Ramos (cell line): ENCODE measurements at regions not wholly inside any gene's neighbourhood (a gene's known extent, or its start where the extent isn't known, plus 50 kb on each side); places are given as distances from the start of the nearest gene placed in this dataset.

Experiments used
- in situ Hi-C: fragments of 300-500 bp; cut with MboI; formaldehyde crosslinking; loops from one replicate; pipeline ENCODE4 v1.14.3; 2022; ENCODE audit warnings: low sequenced_read_pairs; ENCODE audit not compliant: unreplicated experiment

GRCh38 chr19:30695171-30695875 lies 323.1 kb downstream of the ZNF536 start:
- in situ Hi-C loops = loop anchor here (25.0 kb wide), 1 partner anchor 1542 kb away; no protein-coding TSS in a partner anchor

- in situ Hi-C loops = loop anchor here (25.0 kb wide), 1 partner anchor 1543 kb away; no protein-coding TSS in a partner anchor
Observed at GRCh38 chr19:30694156-30694755, 322.1 kb downstream of the ZNF536 start.

DNA sequence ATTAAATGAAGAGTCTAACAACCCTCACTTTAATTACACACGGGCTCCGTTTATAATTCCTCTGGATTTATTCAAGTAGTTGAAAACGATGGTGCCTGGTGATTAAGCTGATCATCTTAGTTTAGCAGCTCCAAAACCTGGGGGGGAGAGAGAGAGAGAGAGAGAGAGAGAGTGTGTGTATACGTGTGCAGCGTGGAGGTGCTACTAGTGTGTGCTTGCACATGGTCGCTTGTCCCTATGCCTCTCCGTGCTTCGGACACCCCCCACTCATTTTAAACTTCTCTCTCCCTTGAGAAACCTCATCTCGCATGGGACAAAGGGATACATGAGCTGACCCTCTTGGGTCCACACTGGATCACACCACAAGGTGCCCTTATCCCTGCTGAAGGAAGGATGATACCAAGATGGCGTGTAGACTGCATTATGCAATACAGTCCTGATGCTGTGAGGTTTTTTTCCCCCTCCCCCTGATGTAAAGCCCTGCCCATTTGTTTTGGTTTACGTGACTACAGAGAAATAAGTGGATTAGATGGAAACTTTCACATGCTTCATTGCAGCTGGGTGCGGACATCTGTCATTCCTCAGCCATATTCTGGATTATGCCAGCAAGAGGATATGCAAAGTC lies 320.8 kb downstream of the ZNF536 start:
- in situ Hi-C loops = loop anchor here (25.0 kb wide), 1 partner anchor 1544 kb away; no protein-coding TSS in a partner anchor

DNA sequence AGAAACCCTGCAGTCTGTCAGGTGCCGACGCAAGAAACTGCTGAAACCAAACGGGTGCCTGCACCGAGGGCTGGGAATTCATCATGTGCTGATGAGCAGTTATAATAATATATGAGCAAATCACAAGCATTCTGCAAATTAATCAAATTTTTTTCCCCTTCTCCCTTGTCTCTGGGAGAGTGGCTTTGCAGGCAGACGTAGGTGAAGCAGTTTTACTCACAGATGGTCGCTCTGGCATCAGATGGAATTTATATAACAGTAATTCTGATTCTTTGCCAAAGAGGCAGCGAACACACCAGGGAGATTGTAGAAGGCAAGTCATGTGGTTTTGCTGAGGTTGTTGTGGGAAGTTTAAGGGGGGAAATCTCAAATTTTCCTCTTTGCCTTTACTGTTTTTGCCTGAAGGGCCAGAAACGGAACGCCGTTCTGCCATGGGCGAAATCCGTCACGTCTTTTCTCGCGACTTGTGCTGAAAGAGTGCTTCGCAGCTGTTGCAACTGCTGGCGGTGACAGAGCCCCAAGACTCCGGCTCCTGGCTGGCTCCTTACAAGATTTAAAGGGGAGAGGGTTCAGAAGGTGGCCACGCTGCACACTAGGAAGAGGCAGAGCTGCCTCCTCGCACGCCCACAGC lies 320.1 kb downstream of the ZNF536 start:
- in situ Hi-C loops = loop anchor here (25.0 kb wide), 1 partner anchor 1545 kb away; no protein-coding TSS in a partner anchor

- in situ Hi-C loops = loop anchor here (25.0 kb wide), 1 partner anchor 1546 kb away; no protein-coding TSS in a partner anchor
Observed at GRCh38 chr19:30691819-30692166, 319.6 kb downstream of the ZNF536 start.

- in situ Hi-C loops = loop anchor here (25.0 kb wide), 1 partner anchor 1546 kb away; no protein-coding TSS in a partner anchor
Observed at GRCh38 chr19:30690935-30691818, 319.0 kb downstream of the ZNF536 start.

DNA sequence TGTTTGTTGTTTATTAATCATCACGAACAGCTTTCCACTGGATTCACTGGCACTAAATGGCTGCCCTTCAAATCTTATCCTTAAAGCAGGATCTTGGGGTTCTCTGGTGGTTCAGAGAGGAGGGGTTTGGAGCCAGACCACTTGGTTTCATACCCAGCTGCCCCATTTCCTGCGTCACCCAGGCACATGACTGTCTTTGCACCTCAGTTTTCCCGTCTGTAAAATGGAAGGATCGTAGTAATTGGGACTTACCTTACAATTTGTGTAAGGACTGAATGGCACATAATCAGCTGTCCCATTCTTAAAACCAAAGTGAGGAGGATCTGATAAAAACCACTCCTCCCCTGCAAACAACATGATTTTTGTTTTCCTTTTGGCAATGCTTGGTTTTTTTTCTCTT lies 318.3 kb downstream of the ZNF536 start:
- in situ Hi-C loops = loop anchor here (25.0 kb wide), 1 partner anchor 1547 kb away; no protein-coding TSS in a partner anchor

GRCh38 chr19:30689474-30689873 lies 317.3 kb downstream of the ZNF536 start:
- in situ Hi-C loops = loop anchor here (25.0 kb wide), 1 partner anchor 1548 kb away; no protein-coding TSS in a partner anchor

GRCh38 chr19:30688696-30689095 lies 316.5 kb downstream of the ZNF536 start:
- in situ Hi-C loops = loop anchor here (25.0 kb wide), 1 partner anchor 1549 kb away; no protein-coding TSS in a partner anchor

DNA sequence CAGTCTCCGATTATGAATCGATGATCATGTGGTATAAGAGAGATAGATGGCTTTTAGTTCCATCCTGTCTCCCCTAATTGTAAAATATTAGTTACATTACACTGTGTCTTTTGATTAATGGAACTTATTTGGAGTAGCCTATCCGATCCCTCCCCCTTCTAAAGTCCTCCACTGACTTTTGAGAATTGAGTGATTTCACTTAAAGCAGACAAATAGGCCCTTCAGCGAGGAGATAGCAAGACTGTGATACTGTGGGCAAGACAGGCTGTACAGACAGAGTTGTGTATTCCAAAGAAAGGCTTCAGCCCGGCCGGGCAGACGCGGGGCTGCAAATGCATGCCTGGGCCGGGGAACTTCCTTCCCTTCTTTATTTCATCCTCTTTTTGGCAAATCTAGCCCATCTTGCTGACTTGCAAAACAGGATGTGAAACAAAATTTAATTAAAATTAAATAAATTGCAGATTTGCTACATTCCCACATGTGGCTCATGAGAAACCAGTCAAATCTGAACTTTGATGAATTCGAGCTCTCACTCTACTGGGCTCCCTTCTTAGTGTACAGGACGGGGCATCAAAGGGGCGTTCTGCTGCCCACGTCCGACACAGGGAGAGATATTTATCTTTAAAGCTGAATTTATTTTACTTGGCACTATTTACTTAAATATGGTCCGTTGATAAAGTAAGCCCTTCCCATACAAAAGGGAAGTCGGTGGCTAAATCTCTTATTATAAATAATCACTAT lies 314.8 kb downstream of the ZNF536 start:
- in situ Hi-C loops = loop anchor here (25.0 kb wide), 1 partner anchor 1550 kb away; no protein-coding TSS in a partner anchor

- in situ Hi-C loops = loop anchor here (25.0 kb wide), 1 partner anchor 1551 kb away; no protein-coding TSS in a partner anchor
Observed at GRCh38 chr19:30686176-30686820, 314.1 kb downstream of the ZNF536 start.

- in situ Hi-C loops = loop anchor here (25.0 kb wide), 1 partner anchor 1552 kb away; no protein-coding TSS in a partner anchor
Observed at GRCh38 chr19:30685426-30686000, 313.3 kb downstream of the ZNF536 start.

- in situ Hi-C loops = loop anchor here (25.0 kb wide), 1 partner anchor 1553 kb away; no protein-coding TSS in a partner anchor
Observed at GRCh38 chr19:30684613-30685012, 312.4 kb downstream of the ZNF536 start.

- in situ Hi-C loops = loop anchor here (25.0 kb wide), 1 partner anchor 1554 kb away; no protein-coding TSS in a partner anchor
Observed at GRCh38 chr19:30682999-30683536, 310.9 kb downstream of the ZNF536 start.

- in situ Hi-C loops = loop anchor here (25.0 kb wide), 1 partner anchor 1555 kb away; no protein-coding TSS in a partner anchor
Observed at GRCh38 chr19:30682146-30682998, 310.2 kb downstream of the ZNF536 start.
